ENCODE measurements at regions not wholly inside any gene's neighbourhood (a gene's known extent, or its start where the extent isn't known, plus 50 kb on each side); places are given as distances from the start of the nearest gene placed in this dataset.
"Not testable (repeated sequence)": the region's sequence is repeated elsewhere in the genome, so short reads cannot be mapped to it uniquely, and the experiment has no call there.

- Histone ChIP-seq H3K4me2 (ENCODE audit: low read length) (no peak overlapping the region), H3K9me3 (ENCODE audit: control insufficient read depth in 1 of 2, insufficient read depth in 1 of 2, low read depth in 1 of 2, low read length in 2 of 2) (no peaks in the 10 kb centered on the region), H4K20me1 (ENCODE audit: insufficient read depth) (no peaks in the 10 kb centered on the region), H2AFZ (ENCODE audit: low read depth, low read length, poor library complexity, severe bottlenecking) (no peak overlapping the region), H3K27me3 (ENCODE audit: insufficient read depth, low read length) (no peaks in the 10 kb centered on the region), H3K9ac (ENCODE audit: low read length) (no peak overlapping the region), H3K4me3 (replicated peaks in 1 of 2; ENCODE audit: low read depth in 1 of 2, low read length in 2 of 2) (no peak overlapping the region), H3K36me3 (ENCODE audit: control insufficient read depth in 1 of 2, insufficient read depth in 2 of 2, low read length in 2 of 2) (no peaks in the 10 kb centered on the region), H3K9me2 (ENCODE audit: insufficient read depth) (no peaks in the 10 kb centered on the region), H3K4me1 (ENCODE audit: control insufficient read depth in 1 of 2, insufficient read depth in 2 of 2, low read length in 2 of 2) (no peaks in the 10 kb centered on the region), H3K27ac (ENCODE audit: low read depth, low read length) (no peak overlapping the region), H3K79me2 (ENCODE audit: insufficient read depth, low read length) (no peaks in the 10 kb centered on the region)
- ChIA-PET CTCF (no interaction called here), POLR2A (no interaction called here), RAD21 (ENCODE audit: low non-redundant PET in 1 of 2, low total read pairs in 2 of 2, uncharacterized antibody in 2 of 2, unreplicated experiment in 2 of 2) (no interaction called here)
- no TSS peak for BruUV-seq (replicated peaks)
- TF ChIP-seq ZBTB33 (IDR thresholded peaks at IDR 0.05; ENCODE audit: extremely low read depth, insufficient replicate concordance, low read length) (no peak), REST (IDR thresholded peaks at IDR 0.05; ENCODE audit: low read depth) (no peak), EZH2 (IDR thresholded peaks at IDR 0.05) (no peak)
- ATAC-seq, result no peak
- intact Hi-C loops (cut with micrococcal nuclease), result no loop called here
- DNase-seq (ENCODE audit: low read depth, low spot score), result no peak
Observed at GRCh38 chr6:10138917-10139316, 276.0 kb downstream of the TFAP2A start.

GRCh38 chr6:10136636-10137035 lies 278.2 kb downstream of the TFAP2A start:
- ChIA-PET CTCF (no interaction called here), POLR2A (no interaction called here), RAD21 (ENCODE audit: low non-redundant PET in 1 of 2, low total read pairs in 2 of 2, uncharacterized antibody in 2 of 2, unreplicated experiment in 2 of 2) (no interaction called here)
- Histone ChIP-seq H3K79me2 (ENCODE audit: insufficient read depth, low read length) (no peaks in the 10 kb centered on the region), H3K4me3 (replicated peaks in 1 of 2; ENCODE audit: low read depth in 1 of 2, low read length in 2 of 2) (no peak overlapping the region), H3K9ac (ENCODE audit: low read length) (no peak overlapping the region), H3K36me3 (ENCODE audit: control insufficient read depth in 1 of 2, insufficient read depth in 2 of 2, low read length in 2 of 2) (no peaks in the 10 kb centered on the region), H3K27ac (ENCODE audit: low read depth, low read length) (no peak overlapping the region), H3K9me2 (ENCODE audit: insufficient read depth) (no peaks in the 10 kb centered on the region), H2AFZ (ENCODE audit: low read depth, low read length, poor library complexity, severe bottlenecking) (no peak overlapping the region), H3K9me3 (ENCODE audit: control insufficient read depth in 1 of 2, insufficient read depth in 1 of 2, low read depth in 1 of 2, low read length in 2 of 2) (no peaks in the 10 kb centered on the region), H3K4me2 (ENCODE audit: low read length) (no peak overlapping the region), H3K27me3 (ENCODE audit: insufficient read depth, low read length) (no peaks in the 10 kb centered on the region), H4K20me1 (ENCODE audit: insufficient read depth) (no peaks in the 10 kb centered on the region), H3K4me1 (ENCODE audit: control insufficient read depth in 1 of 2, insufficient read depth in 2 of 2, low read length in 2 of 2) (no peaks in the 10 kb centered on the region)
- ATAC-seq (no peak), DNase-seq (ENCODE audit: low read depth, low spot score) (no peak)
- intact Hi-C loops (cut with micrococcal nuclease), result no loop called here
- TF ChIP-seq YY1 (IDR thresholded peaks at IDR 0.05; ENCODE audit: extremely low read depth, insufficient replicate concordance, low read depth, low read length), result no peak
- BruUV-seq (replicated peaks), result no TSS peak

GRCh38 chr6:10134185-10134584 lies 280.7 kb downstream of the TFAP2A start:
- H3K27ac ChIP-seq (ENCODE audit: low read depth, low read length); POLR2A ChIA-PET; H3K9me3 ChIP-seq (ENCODE audit: control insufficient read depth in 1 of 2, insufficient read depth in 1 of 2, low read depth in 1 of 2, low read length in 2 of 2); H3K36me3 ChIP-seq (ENCODE audit: control insufficient read depth in 1 of 2, insufficient read depth in 2 of 2, low read length in 2 of 2); intact Hi-C loops (cut with micrococcal nuclease); RAD21 ChIA-PET (ENCODE audit: low non-redundant PET in 1 of 2, low total read pairs in 2 of 2, uncharacterized antibody in 2 of 2, unreplicated experiment in 2 of 2); H3K79me2 ChIP-seq (ENCODE audit: insufficient read depth, low read length); H3K4me2 ChIP-seq (ENCODE audit: low read length); H4K20me1 ChIP-seq (ENCODE audit: insufficient read depth); H2AFZ ChIP-seq (ENCODE audit: low read depth, low read length, poor library complexity, severe bottlenecking); H3K27me3 ChIP-seq (ENCODE audit: insufficient read depth, low read length); H3K9me2 ChIP-seq (ENCODE audit: insufficient read depth); H3K9ac ChIP-seq (ENCODE audit: low read length); H3K4me3 ChIP-seq (replicated peaks in 1 of 2; ENCODE audit: low read depth in 1 of 2, low read length in 2 of 2); ATAC-seq; BruUV-seq (replicated peaks); CTCF ChIA-PET; H3K4me1 ChIP-seq (ENCODE audit: control insufficient read depth in 1 of 2, insufficient read depth in 2 of 2, low read length in 2 of 2); DNase-seq (ENCODE audit: low read depth, low spot score): not testable (repeated sequence)
